ENCODE measurements at regions not wholly inside any gene's neighbourhood (a gene's known extent, or its start where the extent isn't known, plus 50 kb on each side); places are given as distances from the start of the nearest gene placed in this dataset.

- TF ChIP-seq CTCF (tag by site-specific recombination; IDR thresholded peaks at IDR 0.05) (no peak), MYNN (tag by site-specific recombination; IDR thresholded peaks at IDR 0.05; ENCODE audit: borderline replicate concordance) (no peak), PBX3 (CRISPR knock-in tag; IDR thresholded peaks at IDR 0.05) (no peak), PRDM2 (tag by site-specific recombination; IDR thresholded peaks at IDR 0.05; ENCODE audit: borderline replicate concordance) (no peak)
Measured at GRCh38 chr14:95375539-95376109, 55.9 kb upstream of the CLMN start.

Measured in HEK293 (cell line).